ENCODE measurements at regions not wholly inside any gene's neighbourhood (a gene's known extent, or its start where the extent isn't known, plus 50 kb on each side); places are given as distances from the start of the nearest gene placed in this dataset.

- Histone ChIP-seq H3K27ac (ENCODE audit: insufficient read depth, low read depth, low read length) (no peak overlapping the region), H3K27me3 (ENCODE audit: control insufficient read depth in 2 of 2, insufficient read depth in 2 of 2, low read length in 2 of 2) (no peaks in the 10 kb centered on the region), H4K20me1 (replicated peaks; ENCODE audit: control insufficient read depth, extremely low read depth, insufficient read depth, low read length) (no peaks in the 10 kb centered on the region), H3K79me2 (ENCODE audit: control insufficient read depth, insufficient read depth, low read length) (no peaks in the 10 kb centered on the region), H3K4me1 (ENCODE audit: control insufficient read depth, extremely low read depth, insufficient read depth, low read length) (no peaks in the 10 kb centered on the region), H3K9me3 (replicated peaks; ENCODE audit: control insufficient read depth, insufficient read depth, low read length) (no peaks in the 10 kb centered on the region), H3K9ac (replicated peaks; ENCODE audit: extremely low read depth, insufficient read depth, low read length) (no peak overlapping the region), H2AFZ (ENCODE audit: low read depth, low read length) (no peak overlapping the region), H3K36me3 (ENCODE audit: control insufficient read depth in 2 of 2, extremely low read depth in 1 of 2, insufficient read depth in 2 of 2, low read length in 2 of 2) (no peaks in the 10 kb centered on the region), H3K9me1 (replicated peaks; ENCODE audit: control insufficient read depth, extremely low read depth, insufficient read depth, low read length) (no peaks in the 10 kb centered on the region), H3K4me2 (ENCODE audit: insufficient read depth, low read length) (no peak overlapping the region), H3K4me3 (replicated peaks in 1 of 3; ENCODE audit: insufficient read depth in 1 of 3, low read depth in 1 of 3, low read length in 3 of 3) (no peak overlapping the region)
- no peak for FAIRE-seq
- ChIA-PET CTCF (interaction anchor here (0.9 kb wide), 1 partner anchor 14 kb away, joined by 3 read pairs; no protein-coding TSS in a partner anchor), POLR2A (no interaction called here)
- no peak for DNase-seq (ENCODE audit: low read depth, low spot score)
- intact Hi-C loops (cut with micrococcal nuclease) (no loop called here), dilution Hi-C loops (cut with MboI; ENCODE audit: extremely low pct_ligation_motif_present, low sequenced_read_pairs) (no loop called here)
- no TSS peak for BruUV-seq (replicated peaks)
- TF ChIP-seq POLR2AphosphoS5 (IDR thresholded peaks at IDR 0.05; ENCODE audit: insufficient read depth, low read depth, low read length) (no peak), FOS (IDR thresholded peaks at IDR 0.05; ENCODE audit: borderline replicate concordance, insufficient read depth, low read length) (no peak), MYC (IDR thresholded peaks at IDR 0.05; ENCODE audit: low read depth, low read length) (no peak), GATA2 (IDR thresholded peaks at IDR 0.05; ENCODE audit: insufficient read depth, insufficient read length, low read depth, low read length) (no peak), MAX (IDR thresholded peaks at IDR 0.05; ENCODE audit: insufficient read depth, insufficient read length) (no peak), POLR2A (IDR thresholded peaks at IDR 0.05; ENCODE audit: low read depth, low read length) (no peak), EZH2 (IDR thresholded peaks at IDR 0.05; ENCODE audit: borderline replicate concordance, low read depth, low read length, severe bottlenecking) (no peak), JUN (IDR thresholded peaks at IDR 0.05; ENCODE audit: borderline replicate concordance, insufficient read depth, insufficient read length, low read depth) (no peak), CTCF (IDR thresholded peaks at IDR 0.05; ENCODE audit: extremely low read depth in 1 of 2, insufficient read depth in 1 of 2, low read depth in 1 of 2, low read length in 2 of 2) (no peak)
These were observed 498.2 kb upstream of the PIK3C3 start for GRCh38 chr18:41456831-41457230.

Data from endothelial cell of umbilical vein (primary cell).